Smooth muscle cell (in vitro differentiated cells): ENCODE measurements at regions not wholly inside any gene's neighbourhood (a gene's known extent, or its start where the extent isn't known, plus 50 kb on each side); places are given as distances from the start of the nearest gene placed in this dataset.

Source experiments
- DNase-seq: peaks from one replicate; lab custom pipeline; 2025; ENCODE audit not compliant: unreplicated experiment; lab: John Stamatoyannopoulos, UW
- H2AFZ ChIP-seq: fragments of 200-600 bp; sonication (generic); 2 replicates; pipeline ENCODE4 v1.6.0; 2016; ENCODE audit warnings: antibody characterized with exemption, low read depth, mild to moderate bottlenecking
- H3F3A ChIP-seq: fragments of 200-600 bp; sonication (generic); 2 replicates; pipeline ENCODE4 v1.6.0; 2017; ENCODE audit warnings: antibody characterized with exemption, low read depth
- H3K27ac ChIP-seq: fragments of 200-600 bp; sonication (generic); 2 replicates; pipeline ENCODE4 v1.5.1; 2016; ENCODE audit warnings: low read depth, mild to moderate bottlenecking
- H3K27me3 ChIP-seq: fragments of 200-600 bp; sonication (generic); 2 replicates; pipeline ENCODE4 v1.6.1; 2016; ENCODE audit warnings: low read depth, mild to moderate bottlenecking
- H3K36me3 ChIP-seq: fragments of 200-600 bp; sonication (generic); 2 replicates; pipeline ENCODE4 v1.5.1; 2016; ENCODE audit warnings: low read depth
- H3K4me1 ChIP-seq: fragments of 200-600 bp; sonication (generic); 2 replicates; pipeline ENCODE4 v1.5.1; 2016; ENCODE audit warnings: low read depth
- H3K4me2 ChIP-seq: fragments of 200-600 bp; sonication (generic); 2 replicates; pipeline ENCODE4 v1.6.0; 2016; ENCODE audit warnings: mild to moderate bottlenecking
- H3K4me3 ChIP-seq: fragments of 200-600 bp; sonication (generic); 2 replicates; pipeline ENCODE4 v1.5.1; 2016; ENCODE audit warnings: mild to moderate bottlenecking
- H3K79me2 ChIP-seq: fragments of 200-600 bp; sonication (generic); 2 replicates; pipeline ENCODE4 v1.6.0; 2016; ENCODE audit warnings: low read depth, mild to moderate bottlenecking
- H3K9ac ChIP-seq: fragments of 200-600 bp; sonication (generic); 2 replicates; pipeline ENCODE4 v1.6.0; 2016; ENCODE audit warnings: low read depth
- H3K9me3 ChIP-seq: fragments of 200-600 bp; sonication (generic); replicated peaks from 2 replicates; pipeline ENCODE4 v1.5.1; 2016; ENCODE audit warnings: low read depth
- H4K20me1 ChIP-seq: fragments of 200-600 bp; sonication (generic); 2 replicates; pipeline ENCODE4 v1.6.0; 2016; ENCODE audit warnings: low read depth
- CTCF ChIP-seq: fragments of 200-600 bp; sonication (generic); IDR thresholded peaks from 2 replicates; pipeline ENCODE4 v1.5.1; 2017; ENCODE audit warnings: borderline replicate concordance, mild to moderate bottlenecking, antibody characterized with exemption; ENCODE audit not compliant: insufficient read depth, poor library complexity, severe bottlenecking
- WGBS: methylation state at CpG from one replicate; pipeline ENCODE4 v1.1.7; 2016; ENCODE audit warnings: low lambda C conversion rate; 5-methylcytosine and 5-hydroxymethylcytosine counted together

- DNase-seq: no peak
- H2AFZ ChIP-seq: no peak overlapping the region
- H4K20me1 ChIP-seq: no peaks in the 10 kb centered on the region
- no peak for TF ChIP-seq CTCF
- H3K79me2 ChIP-seq: no peaks in the 10 kb centered on the region
- no peaks in the 10 kb centered on the region for H3K9me3 ChIP-seq
- peaks cover 19% of the 10 kb centered on the region for H3K27me3 ChIP-seq
- H3K36me3 ChIP-seq: no peaks in the 10 kb centered on the region
- H3K9ac ChIP-seq: no peak overlapping the region
- no peak overlapping the region for H3K27ac ChIP-seq
- H3F3A ChIP-seq: no peaks in the 10 kb centered on the region
- H3K4me2 ChIP-seq: no peak overlapping the region
- no peaks in the 10 kb centered on the region for H3K4me1 ChIP-seq
- no peak overlapping the region for H3K4me3 ChIP-seq
Measured at GRCh38 chr4:146054676-146055075, 116.1 kb upstream of the ZNF827 start.

DNA sequence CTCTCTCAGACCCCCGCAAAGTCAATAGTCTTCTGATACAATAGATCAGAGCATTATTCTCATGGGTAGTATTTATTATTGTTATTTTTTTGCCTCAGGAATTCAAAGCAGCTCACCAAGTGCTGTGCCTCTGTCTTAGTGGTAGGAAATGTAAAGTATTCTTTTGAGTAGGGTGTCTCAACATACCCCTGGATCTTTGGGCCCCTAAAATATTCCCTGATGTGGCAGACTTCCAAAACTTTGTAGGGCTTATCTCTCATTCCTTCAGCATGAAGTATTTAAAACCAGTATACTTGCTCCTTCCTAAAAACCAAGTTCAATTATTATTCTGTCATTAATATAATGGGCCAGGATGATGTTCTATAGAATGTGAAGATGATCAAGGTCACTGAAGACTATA, 115.3 kb upstream of the ZNF827 start:
- no peaks in the 10 kb centered on the region for H3K9me3 ChIP-seq
- no peaks in the 10 kb centered on the region for H4K20me1 ChIP-seq
- no peaks in the 10 kb centered on the region for H3F3A ChIP-seq
- no peak for TF ChIP-seq CTCF
- no peaks in the 10 kb centered on the region for H3K4me1 ChIP-seq
- H3K27ac ChIP-seq: no peak overlapping the region
- no peaks in the 10 kb centered on the region for H3K36me3 ChIP-seq
- H3K9ac ChIP-seq: no peak overlapping the region
- peaks cover 19% of the 10 kb centered on the region for H3K27me3 ChIP-seq
- no peak overlapping the region for H3K4me3 ChIP-seq
- H3K4me2 ChIP-seq: no peak overlapping the region
- no peaks in the 10 kb centered on the region for H3K79me2 ChIP-seq
- 93% methylated on average over 1 of the region's 1 CpG for WGBS
- no peak overlapping the region for H2AFZ ChIP-seq
- DNase-seq: no peak

DNA sequence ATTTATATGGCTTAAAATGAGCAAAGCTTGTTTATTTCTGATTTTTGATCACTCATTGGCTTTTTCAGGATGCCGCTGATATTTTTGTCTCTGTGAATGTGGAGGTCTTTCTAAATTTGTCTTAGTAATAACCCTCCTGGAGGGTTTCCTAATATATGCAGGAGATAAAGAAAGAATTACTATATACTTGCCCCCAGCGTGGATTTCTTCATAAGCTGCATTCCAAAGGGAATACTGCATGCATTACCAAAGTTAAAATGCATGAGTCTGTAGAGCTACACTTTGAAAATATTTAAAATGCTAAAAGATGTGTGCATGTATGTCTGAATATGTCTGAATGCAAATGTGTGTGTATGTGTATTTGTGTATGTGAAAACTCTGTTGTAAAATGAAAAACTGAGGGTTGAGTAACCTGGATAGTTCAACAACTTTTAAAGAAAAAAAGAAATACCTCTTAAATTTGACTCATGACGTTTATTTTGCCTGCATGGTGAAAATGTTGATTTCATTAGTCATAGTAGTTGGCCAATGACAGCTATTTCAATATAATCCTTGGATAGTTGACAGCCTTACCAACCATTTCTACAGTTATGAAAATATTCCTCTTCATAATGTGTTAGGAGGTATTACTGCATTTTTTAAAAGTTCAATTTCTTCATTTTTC, 113.2 kb upstream of the ZNF827 start:
- Histone ChIP-seq H3K4me3 (no peak overlapping the region), H2AFZ (no peak overlapping the region), H3K79me2 (no peaks in the 10 kb centered on the region), H3K9me3 (no peaks in the 10 kb centered on the region), H3K27me3 (peaks cover 6% of the 10 kb centered on the region), H4K20me1 (no peaks in the 10 kb centered on the region), H3K4me1 (no peaks in the 10 kb centered on the region), H3K9ac (no peak overlapping the region), H3K36me3 (no peaks in the 10 kb centered on the region), H3K4me2 (no peak overlapping the region), H3K27ac (peak overlapping the region; percentile 34), H3F3A (no peaks in the 10 kb centered on the region)
- no peak for TF ChIP-seq CTCF
- no peak for DNase-seq
- 61% methylated on average over 3 of the region's 3 CpGs for WGBS

GRCh38 chr4:146051223-146051622, 112.6 kb upstream of the ZNF827 start:
- H3K4me2 ChIP-seq: no peak overlapping the region
- no peak for DNase-seq
- H3K79me2 ChIP-seq: no peaks in the 10 kb centered on the region
- H2AFZ ChIP-seq: no peak overlapping the region
- no peak overlapping the region for H3K27ac ChIP-seq
- no peaks in the 10 kb centered on the region for H4K20me1 ChIP-seq
- H3K4me3 ChIP-seq: no peak overlapping the region
- H3K36me3 ChIP-seq: no peaks in the 10 kb centered on the region
- no peak overlapping the region for H3K9ac ChIP-seq
- H3F3A ChIP-seq: no peaks in the 10 kb centered on the region
- H3K9me3 ChIP-seq: no peaks in the 10 kb centered on the region
- no peak for TF ChIP-seq CTCF
- no peaks in the 10 kb centered on the region for H3K4me1 ChIP-seq
- no peaks in the 10 kb centered on the region for H3K27me3 ChIP-seq
